Astrocyte (in vitro differentiated cells and primary cell): ENCODE measurements at regions not wholly inside any gene's neighbourhood (a gene's known extent, or its start where the extent isn't known, plus 50 kb on each side); places are given as distances from the start of the nearest gene placed in this dataset.

Experiments used
- DNase-seq: peaks from one replicate; pipeline ENCODE4 v3.0.0-alpha.2; 2010; ENCODE audit warnings: low read depth
- FAIRE-seq: peaks from 2 replicates; lab custom pipeline; 2011; peaks lifted over from hg19 to GRCh38; lab: Jason Lieb, UNC
- H2AFZ ChIP-seq: 2 replicates; pipeline ENCODE4 v1.6.0; 2012; ENCODE audit warnings: low read depth, low read length, inconsistent platforms
- H3K27ac ChIP-seq: 2 replicates; pipeline ENCODE4 v1.5.1; 2011; ENCODE audit warnings: low read depth, low read length, inconsistent platforms
- H3K27me3 ChIP-seq: 2 replicates; pipeline ENCODE4 v1.6.0; 2011; ENCODE audit warnings: low read length, inconsistent platforms; ENCODE audit not compliant: insufficient read depth
- H3K36me3 ChIP-seq: 2 replicates; pipeline ENCODE4 v1.5.1; 2011; ENCODE audit warnings: low read length, inconsistent platforms; ENCODE audit not compliant: insufficient read depth
- H3K4me1 ChIP-seq: 2 replicates; pipeline ENCODE4 v1.5.1; 2011; ENCODE audit warnings: low read length, inconsistent platforms; ENCODE audit not compliant: insufficient read depth
- H3K4me2 ChIP-seq: 2 replicates; pipeline ENCODE4 v1.6.0; 2012; ENCODE audit warnings: low read length, inconsistent platforms
- H3K4me3 ChIP-seq: 2 replicates; pipeline ENCODE4 v1.5.1; 2011; ENCODE audit warnings: low read depth, mild to moderate bottlenecking, low read length, inconsistent platforms; ENCODE audit not compliant: insufficient read depth
- H3K79me2 ChIP-seq: 2 replicates; pipeline ENCODE4 v1.6.0; 2012; ENCODE audit warnings: mild to moderate bottlenecking, low read length, inconsistent platforms; ENCODE audit not compliant: insufficient read depth
- H3K9ac ChIP-seq: 2 replicates; pipeline ENCODE4 v1.6.0; 2012; ENCODE audit warnings: mild to moderate bottlenecking, low read length, inconsistent platforms
- H3K9me3 ChIP-seq: 2 replicates; pipeline ENCODE4 v1.5.1; 2012; ENCODE audit warnings: low read depth, mild to moderate bottlenecking, low read length, inconsistent platforms; ENCODE audit not compliant: insufficient read depth
- H4K20me1 ChIP-seq: 2 replicates; pipeline ENCODE4 v1.6.0; 2012; ENCODE audit warnings: low read length, inconsistent platforms; ENCODE audit not compliant: insufficient read depth
- H3K27ac Mint-ChIP-seq: one replicate; pipeline ENCODE4 v1.8.0; 2021; ENCODE audit warnings: mild to moderate bottlenecking, mixed read lengths; ENCODE audit not compliant: unreplicated experiment
- H3K27me3 Mint-ChIP-seq: one replicate; pipeline ENCODE4 v1.8.0; 2021; ENCODE audit warnings: low read depth, mixed read lengths; ENCODE audit not compliant: unreplicated experiment
- H3K36me3 Mint-ChIP-seq: one replicate; pipeline ENCODE4 v1.8.0; 2021; ENCODE audit warnings: low read depth, mixed read lengths; ENCODE audit not compliant: unreplicated experiment
- H3K4me1 Mint-ChIP-seq: one replicate; pipeline ENCODE4 v1.8.0; 2021; ENCODE audit warnings: low read depth, mixed read lengths; ENCODE audit not compliant: unreplicated experiment
- H3K4me3 Mint-ChIP-seq: one replicate; pipeline ENCODE4 v1.8.0; 2021; ENCODE audit warnings: mild to moderate bottlenecking, moderate library complexity, mixed read lengths; ENCODE audit not compliant: unreplicated experiment
- H3K9me3 Mint-ChIP-seq: one replicate; pipeline ENCODE4 v1.8.0; 2021; ENCODE audit warnings: mild to moderate bottlenecking, mixed read lengths; ENCODE audit not compliant: unreplicated experiment
- EZH2 ChIP-seq: IDR thresholded peaks from 2 replicates; pipeline ENCODE4 v1.6.1; 2012; ENCODE audit warnings: mild to moderate bottlenecking, low read length, inconsistent platforms; ENCODE audit not compliant: insufficient read depth
- TF ChIP-seq, protein P1 (sequence below): IDR thresholded peaks from 2 replicates; pipeline ENCODE4 v1.5.1; 2011; ENCODE audit warnings: low read depth, mild to moderate bottlenecking, inconsistent platforms, low read length, moderate library complexity; ENCODE audit not compliant: insufficient read depth

- Histone ChIP-seq H3K4me3 (peak overlapping the region; percentile 31), H3K27ac (peak overlapping the region; percentile 72), H3K4me2 (peak overlapping the region; percentile 78), H3K79me2 (no peaks in the 10 kb centered on the region), H3K4me1 (peaks cover 7% of the 10 kb centered on the region), H4K20me1 (no peaks in the 10 kb centered on the region), H3K9ac (peak overlapping the region; percentile 70), H2AFZ (peak overlapping the region; percentile 59), H3K36me3 (no peaks in the 10 kb centered on the region), H3K9me3 (no peaks in the 10 kb centered on the region), H3K27me3 (no peaks in the 10 kb centered on the region)
- FAIRE-seq (peak; percentile 65), DNase-seq (peak; percentile 96)
- H3K4me1 Mint-ChIP-seq, result peaks cover 30% of the 10 kb centered on the region
- no peak overlapping the region for H3K4me3 Mint-ChIP-seq
- TF ChIP-seq, protein P1, sequence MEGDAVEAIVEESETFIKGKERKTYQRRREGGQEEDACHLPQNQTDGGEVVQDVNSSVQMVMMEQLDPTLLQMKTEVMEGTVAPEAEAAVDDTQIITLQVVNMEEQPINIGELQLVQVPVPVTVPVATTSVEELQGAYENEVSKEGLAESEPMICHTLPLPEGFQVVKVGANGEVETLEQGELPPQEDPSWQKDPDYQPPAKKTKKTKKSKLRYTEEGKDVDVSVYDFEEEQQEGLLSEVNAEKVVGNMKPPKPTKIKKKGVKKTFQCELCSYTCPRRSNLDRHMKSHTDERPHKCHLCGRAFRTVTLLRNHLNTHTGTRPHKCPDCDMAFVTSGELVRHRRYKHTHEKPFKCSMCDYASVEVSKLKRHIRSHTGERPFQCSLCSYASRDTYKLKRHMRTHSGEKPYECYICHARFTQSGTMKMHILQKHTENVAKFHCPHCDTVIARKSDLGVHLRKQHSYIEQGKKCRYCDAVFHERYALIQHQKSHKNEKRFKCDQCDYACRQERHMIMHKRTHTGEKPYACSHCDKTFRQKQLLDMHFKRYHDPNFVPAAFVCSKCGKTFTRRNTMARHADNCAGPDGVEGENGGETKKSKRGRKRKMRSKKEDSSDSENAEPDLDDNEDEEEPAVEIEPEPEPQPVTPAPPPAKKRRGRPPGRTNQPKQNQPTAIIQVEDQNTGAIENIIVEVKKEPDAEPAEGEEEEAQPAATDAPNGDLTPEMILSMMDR, result no peak
- no peak for TF ChIP-seq EZH2
- no peaks in the 10 kb centered on the region for H3K36me3 Mint-ChIP-seq
- H3K9me3 Mint-ChIP-seq, result peaks cover 4% of the 10 kb centered on the region
- peak overlapping the region; percentile 75 for H3K27ac Mint-ChIP-seq
- no peaks in the 10 kb centered on the region for H3K27me3 Mint-ChIP-seq
These were observed 65.7 kb upstream of the NCKAP5 start for GRCh38 chr2:133633881-133634409.

DNA sequence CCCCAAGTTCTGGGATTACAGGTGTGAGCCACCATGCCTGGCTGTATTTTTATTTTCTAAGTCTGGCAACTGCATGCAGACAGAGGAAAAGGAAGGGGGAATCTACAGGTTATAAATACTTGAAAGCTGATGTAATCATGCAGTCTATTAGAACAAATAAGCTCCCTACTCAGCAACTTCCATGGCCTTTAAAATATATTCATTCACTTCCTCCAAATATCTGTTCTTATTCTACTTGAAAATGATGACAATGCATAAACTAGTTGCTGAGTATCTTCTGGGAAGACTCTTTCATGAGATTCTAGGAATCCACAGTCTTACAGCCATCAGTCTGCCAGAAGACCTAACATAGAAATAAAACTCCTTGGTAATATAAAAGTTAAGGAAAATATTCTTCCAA, 66.9 kb upstream of the NCKAP5 start:
- TF ChIP-seq, protein P1, result no peak
- TF ChIP-seq EZH2, result no peak
- no peaks in the 10 kb centered on the region for H3K79me2 ChIP-seq
- peaks cover 7% of the 10 kb centered on the region for H3K4me1 ChIP-seq
- H3K27me3 ChIP-seq, result no peaks in the 10 kb centered on the region
- H3K36me3 Mint-ChIP-seq, result no peaks in the 10 kb centered on the region
- H3K9me3 ChIP-seq, result no peaks in the 10 kb centered on the region
- H3K27ac ChIP-seq, result no peak overlapping the region
- peak overlapping the region; percentile 86 for H3K27ac Mint-ChIP-seq
- H3K27me3 Mint-ChIP-seq, result no peaks in the 10 kb centered on the region
- no peaks in the 10 kb centered on the region for H3K36me3 ChIP-seq
- no peak overlapping the region for H2AFZ ChIP-seq
- H3K4me3 ChIP-seq, result no peak overlapping the region
- H3K4me1 Mint-ChIP-seq, result peaks cover 30% of the 10 kb centered on the region
- H3K4me3 Mint-ChIP-seq, result no peak overlapping the region
- H3K4me2 ChIP-seq, result no peak overlapping the region
- H4K20me1 ChIP-seq, result no peaks in the 10 kb centered on the region
- no peak for FAIRE-seq
- no peaks in the 10 kb centered on the region for H3K9me3 Mint-ChIP-seq
- H3K9ac ChIP-seq, result no peak overlapping the region
- no peak for DNase-seq

GRCh38 chr2:133636287-133636686, 68.0 kb upstream of the NCKAP5 start:
- no peaks in the 10 kb centered on the region for H3K79me2 ChIP-seq
- H3K4me3 ChIP-seq, result no peak overlapping the region
- H4K20me1 ChIP-seq, result no peaks in the 10 kb centered on the region
- no peak for TF ChIP-seq EZH2
- TF ChIP-seq, protein P1, result no peak
- H3K4me1 ChIP-seq, result peaks cover 7% of the 10 kb centered on the region
- Mint-ChIP-seq H3K9me3 (no peaks in the 10 kb centered on the region), H3K4me1 (peaks cover 30% of the 10 kb centered on the region), H3K27ac (no peak overlapping the region), H3K27me3 (no peaks in the 10 kb centered on the region), H3K36me3 (no peaks in the 10 kb centered on the region), H3K4me3 (no peak overlapping the region)
- no peaks in the 10 kb centered on the region for H3K9me3 ChIP-seq
- no peak overlapping the region for H3K4me2 ChIP-seq
- no peaks in the 10 kb centered on the region for H3K27me3 ChIP-seq
- no peak for DNase-seq
- H3K27ac ChIP-seq, result no peak overlapping the region
- FAIRE-seq, result no peak
- no peaks in the 10 kb centered on the region for H3K36me3 ChIP-seq
- no peak overlapping the region for H3K9ac ChIP-seq
- H2AFZ ChIP-seq, result no peak overlapping the region
